SK-N-SH (cell line): ENCODE measurements at regions not wholly inside any gene's neighbourhood (a gene's known extent, or its start where the extent isn't known, plus 50 kb on each side); places are given as distances from the start of the nearest gene placed in this dataset.

Experiments
- CTCF ChIA-PET: fragments of 300-600, 350-600 bp; formaldehyde crosslinking; extraction: SDS; loops from one replicate; lab custom pipeline; 2021; lab: Yijun Ruan, JAX
- POLR2A ChIA-PET: fragments of 350-600 bp; sonication (Branson Sonifier 250); formaldehyde crosslinking; extraction: SDS; loops from one replicate; lab custom pipeline; 2020; ENCODE audit warnings: antibody characterized with exemption, inconsistent platforms; lab: Yijun Ruan, JAX
- DNase-seq: peaks from one replicate; pipeline ENCODE4 v3.0.0; 2012
- H2AFZ ChIP-seq: fragments of 200-600 bp; sonication (generic); 2 replicates; pipeline ENCODE4 v1.8.1; 2016; ENCODE audit warnings: antibody characterized with exemption, mild to moderate bottlenecking, low read depth
- H3F3A ChIP-seq: fragments of 200-600 bp; sonication (generic); replicated peaks from 2 replicates; pipeline ENCODE3; 2016; ENCODE audit warnings: antibody characterized with exemption, mild to moderate bottlenecking; ENCODE audit not compliant: insufficient read depth
- H3K27ac ChIP-seq, 2 experiments: fragments of 200-500 bp in 1 of 2; fragments of 200-600 bp in 1 of 2; sonication (Bioruptor generic) in 1 of 2; sonication (generic), shearing (Covaris generic) in 1 of 2; 2 replicates each; pipeline versions ENCODE4 v1.5.1 to v1.6.1; 2014 to 2016; ENCODE audit warnings: low read depth in 2 of 2, inconsistent platforms in 1 of 2, low read length in 1 of 2, mild to moderate bottlenecking in 1 of 2, mixed read lengths in 1 of 2
- H3K27me3 ChIP-seq: fragments of 200-600 bp; sonication (generic), shearing (Covaris generic); 2 replicates; pipeline ENCODE4 v1.6.1; 2016; ENCODE audit warnings: mixed run types; ENCODE audit not compliant: insufficient read depth
- H3K36me3 ChIP-seq, 2 experiments: fragments of 200-500 bp in 1 of 2; fragments of 200-600 bp in 1 of 2; sonication (Bioruptor generic) in 1 of 2; sonication (generic) in 1 of 2; replicated peaks in 1 of 2; 2 replicates each; pipeline versions ENCODE3 to v1.5.1; 2014 to 2016; ENCODE audit warnings: low read length in 1 of 2, mild to moderate bottlenecking in 1 of 2; ENCODE audit not compliant: insufficient read depth in 2 of 2, control insufficient read depth in 1 of 2
- H3K4me1 ChIP-seq, 2 experiments: fragments of 200-500 bp in 1 of 2; fragments of 200-600 bp in 1 of 2; sonication (Bioruptor generic) in 1 of 2; sonication (generic), shearing (Covaris generic) in 1 of 2; 2 replicates each; pipeline versions ENCODE4 v1.5.1 to v1.6.1; 2014 to 2016; ENCODE audit warnings: low read depth in 1 of 2, low read length in 1 of 2, mixed run types in 1 of 2; ENCODE audit not compliant: insufficient read depth in 2 of 2, control insufficient read depth in 1 of 2
- H3K4me2 ChIP-seq: fragments of 200-600 bp; sonication (generic), shearing (Covaris generic); 2 replicates; pipeline ENCODE4 v1.6.1; 2017; ENCODE audit warnings: mixed run types
- H3K4me3 ChIP-seq, 2 experiments: fragments of 200-500 bp in 1 of 2; fragments of 200-600 bp in 1 of 2; sonication (Bioruptor generic) in 1 of 2; sonication (generic), shearing (Covaris generic) in 1 of 2; 2 replicates each; pipeline versions ENCODE4 v1.5.1 to v1.8.1; 2014 to 2016; ENCODE audit warnings: low read depth in 2 of 2, inconsistent platforms in 1 of 2, low read length in 1 of 2, mild to moderate bottlenecking in 1 of 2, mixed read lengths in 1 of 2, moderate library complexity in 1 of 2
- H3K79me2 ChIP-seq: fragments of 200-600 bp; sonication (generic); 2 replicates; pipeline ENCODE4 v1.8.1; 2017; ENCODE audit warnings: mild to moderate bottlenecking; ENCODE audit not compliant: insufficient read depth
- H3K9ac ChIP-seq: fragments of 200-600 bp; sonication (generic); 2 replicates; pipeline ENCODE4 v1.6.1; 2017; ENCODE audit warnings: mixed run types
- H3K9me2 ChIP-seq: fragments of 200-600 bp; sonication (generic); 2 replicates; pipeline ENCODE4 v1.6.1; 2017; ENCODE audit warnings: mixed run types
- H3K9me3 ChIP-seq: fragments of 200-600 bp; sonication (generic); 2 replicates; pipeline ENCODE4 v1.6.1; 2017; ENCODE audit warnings: mixed run types, mild to moderate bottlenecking, moderate library complexity
- H4K20me1 ChIP-seq: fragments of 200-600 bp; sonication (generic); 2 replicates; pipeline ENCODE4 v1.6.1; 2017; ENCODE audit warnings: mild to moderate bottlenecking, mixed run types; ENCODE audit not compliant: insufficient read depth
- CHD2 ChIP-seq: fragments of 150-350 bp; IDR thresholded peaks from 2 replicates; pipeline ENCODE4 v1.6.1; 2018; ENCODE audit warnings: low read length; ENCODE audit not compliant: partially characterized antibody
- ELF1 ChIP-seq: IDR thresholded peaks from 2 replicates; pipeline ENCODE4 v1.4.0; 2012
- EP300 ChIP-seq, 2 experiments: IDR thresholded peaks; 2 replicates each; pipeline versions ENCODE4 v1.4.0 to v1.6.1; 2012; ENCODE audit warnings: borderline replicate concordance in 1 of 2, low read depth in 1 of 2, low read length in 1 of 2
- EZH2phosphoT487 ChIP-seq: fragments of 200-600 bp; sonication (generic); IDR thresholded peaks from 2 replicates; pipeline ENCODE4 v1.6.1; 2017; ENCODE audit warnings: low read depth, mixed run types, mild to moderate bottlenecking, antibody characterized with exemption, moderate library complexity, borderline replicate concordance
- GABPA ChIP-seq: IDR thresholded peaks from 2 replicates; pipeline ENCODE4 v1.4.0; 2012; ENCODE audit warnings: low read depth, mild to moderate bottlenecking
- GATA2 ChIP-seq: sonication (generic); formaldehyde crosslinking; IDR thresholded peaks from 2 replicates; pipeline ENCODE4 v1.5.0; 2020; ENCODE audit warnings: mild to moderate bottlenecking, missing genetic modification reagents
- MXI1 ChIP-seq: IDR thresholded peaks from 2 replicates; pipeline ENCODE4 v1.6.1; 2012; ENCODE audit warnings: mild to moderate bottlenecking, low read depth, low read length, improper control_type of control experiment
- NRF1 ChIP-seq: IDR thresholded peaks from 2 replicates; pipeline ENCODE4 v1.6.1; 2012; ENCODE audit warnings: low read depth, mild to moderate bottlenecking, low read length
- RAD21 ChIP-seq: IDR thresholded peaks from 2 replicates; pipeline ENCODE4 v1.6.1; 2012; ENCODE audit warnings: mild to moderate bottlenecking, low read length
- SIN3A ChIP-seq: IDR thresholded peaks from 2 replicates; pipeline ENCODE4 v1.6.1; 2012; ENCODE audit warnings: low read depth, mild to moderate bottlenecking, low read length, moderate library complexity, borderline replicate concordance
- SMC3 ChIP-seq: IDR thresholded peaks from 2 replicates; pipeline ENCODE4 v1.6.1; 2012; ENCODE audit warnings: low read depth, low read length, improper control_type of control experiment
- TEAD4 ChIP-seq: IDR thresholded peaks from 2 replicates; pipeline ENCODE4 v1.4.0; 2012; ENCODE audit warnings: mild to moderate bottlenecking, borderline replicate concordance; ENCODE audit not compliant: insufficient read depth
- WGBS: methylation state at CpG from one replicate; pipeline ENCODE4 v1.1.6; 2017; ENCODE audit warnings: low lambda C conversion rate; 5-methylcytosine and 5-hydroxymethylcytosine counted together
- TF ChIP-seq, protein P1 (sequence below): IDR thresholded peaks from 2 replicates; pipeline ENCODE4 v1.4.0; 2012; ENCODE audit warnings: low read depth, borderline replicate concordance
- TF ChIP-seq, protein P2 (sequence below): fragments of 200-600 bp; sonication (generic); IDR thresholded peaks from 2 replicates; pipeline ENCODE4 v1.6.1; 2017; ENCODE audit warnings: antibody characterized with exemption, mild to moderate bottlenecking, moderate library complexity
- TF ChIP-seq, protein P3 (sequence below): IDR thresholded peaks from 2 replicates; pipeline ENCODE4; 2012

DNA sequence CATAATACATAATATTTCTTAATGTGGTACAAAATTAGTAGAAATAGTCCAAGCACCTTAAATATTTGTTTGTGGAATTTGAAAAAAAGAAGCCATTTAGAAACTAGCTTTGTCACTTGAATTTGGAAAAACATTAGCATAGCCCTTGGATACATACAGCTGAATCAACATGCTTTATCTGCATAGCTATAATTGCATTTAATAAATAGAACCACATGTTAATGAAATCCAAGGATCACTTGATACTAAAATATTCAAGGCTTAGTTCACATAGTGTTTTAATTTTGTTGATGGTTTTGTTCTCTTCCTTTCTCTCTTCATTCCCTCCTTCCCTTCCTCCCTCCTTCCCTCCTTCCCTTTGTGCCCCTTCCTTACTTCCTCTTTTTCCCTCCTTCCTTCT lies 169.4 kb upstream of the NRXN1 start:
- ChIA-PET CTCF (interaction anchor here (1.1 kb wide), 1 partner anchor 57 kb away, joined by 5 read pairs; no protein-coding TSS in a partner anchor), POLR2A (no interaction called here)
- H3K9ac ChIP-seq: no peak overlapping the region
- no peaks in the 10 kb centered on the region for H3K9me2 ChIP-seq
- H3K27ac ChIP-seq: no peak overlapping the region
- H3K79me2 ChIP-seq: no peaks in the 10 kb centered on the region
- H3K36me3 ChIP-seq: no peaks in the 10 kb centered on the region
- no peaks in the 10 kb centered on the region for H4K20me1 ChIP-seq
- no peak overlapping the region for H3K4me3 ChIP-seq
- no peaks in the 10 kb centered on the region for H3K9me3 ChIP-seq
- H2AFZ ChIP-seq: no peak overlapping the region
- H3F3A ChIP-seq: no peaks in the 10 kb centered on the region
- no peak overlapping the region for H3K4me2 ChIP-seq
- TF ChIP-seq EP300 (IDR thresholded peaks at IDR 0.05; ENCODE audit: borderline replicate concordance in 1 of 2, low read depth in 1 of 2, low read length in 1 of 2) (peak in 1 of 2 experiments; percentile 12; a peak in 1 of 4 replicates), GATA2 (CRISPR knock-in tag) (peak; percentile 38; the same call in 1 of the 2 replicates), EZH2phosphoT487 (no peak), NRF1 (no peak)
- no peaks in the 10 kb centered on the region; a peak in 1 of 4 replicates for H3K4me1 ChIP-seq
- DNase-seq: peak; percentile 25
- no peaks in the 10 kb centered on the region for H3K27me3 ChIP-seq

DNA sequence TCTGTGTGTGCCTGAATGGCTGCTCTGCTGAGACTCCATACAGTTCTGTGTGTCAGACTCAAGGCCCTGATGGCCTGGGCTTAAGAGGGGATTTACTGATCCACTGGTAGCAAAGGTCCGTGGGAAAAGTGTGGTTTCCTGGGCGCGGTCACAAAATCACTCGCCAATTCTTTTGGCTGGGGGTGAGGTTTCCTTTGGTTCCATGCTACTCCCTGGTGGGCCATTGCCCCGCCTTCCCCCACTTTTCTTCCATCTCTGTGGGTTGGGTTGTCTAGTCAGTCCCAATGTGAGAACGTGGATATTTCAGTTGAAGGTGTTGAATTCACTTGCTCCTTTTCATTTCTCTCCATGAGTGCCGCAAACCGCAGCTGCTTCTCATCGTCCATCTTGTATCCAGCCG lies 162.7 kb upstream of the NRXN1 start:
- DNase-seq: no peak
- Histone ChIP-seq H3K9me3 (no peaks in the 10 kb centered on the region), H4K20me1 (no peaks in the 10 kb centered on the region), H3K36me3 (no peaks in the 10 kb centered on the region), H3K79me2 (no peaks in the 10 kb centered on the region), H3K9me2 (no peaks in the 10 kb centered on the region), H2AFZ (no peak overlapping the region), H3K4me1 (no peaks in the 10 kb centered on the region), H3K4me2 (no peak overlapping the region), H3F3A (no peaks in the 10 kb centered on the region), H3K27me3 (no peaks in the 10 kb centered on the region), H3K9ac (no peak overlapping the region), H3K4me3 (no peak overlapping the region), H3K27ac (no peak overlapping the region)
- ChIA-PET POLR2A (no interaction called here), CTCF (no interaction called here)
- 45% methylated on average over 8 of the region's 10 CpGs for WGBS
- TF ChIP-seq ELF1: no peak
- no peak for TF ChIP-seq TEAD4
- TF ChIP-seq MXI1: no peak
- TF ChIP-seq, protein P1, sequence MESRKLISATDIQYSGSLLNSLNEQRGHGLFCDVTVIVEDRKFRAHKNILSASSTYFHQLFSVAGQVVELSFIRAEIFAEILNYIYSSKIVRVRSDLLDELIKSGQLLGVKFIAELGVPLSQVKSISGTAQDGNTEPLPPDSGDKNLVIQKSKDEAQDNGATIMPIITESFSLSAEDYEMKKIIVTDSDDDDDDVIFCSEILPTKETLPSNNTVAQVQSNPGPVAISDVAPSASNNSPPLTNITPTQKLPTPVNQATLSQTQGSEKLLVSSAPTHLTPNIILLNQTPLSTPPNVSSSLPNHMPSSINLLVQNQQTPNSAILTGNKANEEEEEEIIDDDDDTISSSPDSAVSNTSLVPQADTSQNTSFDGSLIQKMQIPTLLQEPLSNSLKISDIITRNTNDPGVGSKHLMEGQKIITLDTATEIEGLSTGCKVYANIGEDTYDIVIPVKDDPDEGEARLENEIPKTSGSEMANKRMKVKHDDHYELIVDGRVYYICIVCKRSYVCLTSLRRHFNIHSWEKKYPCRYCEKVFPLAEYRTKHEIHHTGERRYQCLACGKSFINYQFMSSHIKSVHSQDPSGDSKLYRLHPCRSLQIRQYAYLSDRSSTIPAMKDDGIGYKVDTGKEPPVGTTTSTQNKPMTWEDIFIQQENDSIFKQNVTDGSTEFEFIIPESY: no peak
- no peak for TF ChIP-seq EZH2phosphoT487
- TF ChIP-seq, protein P2, sequence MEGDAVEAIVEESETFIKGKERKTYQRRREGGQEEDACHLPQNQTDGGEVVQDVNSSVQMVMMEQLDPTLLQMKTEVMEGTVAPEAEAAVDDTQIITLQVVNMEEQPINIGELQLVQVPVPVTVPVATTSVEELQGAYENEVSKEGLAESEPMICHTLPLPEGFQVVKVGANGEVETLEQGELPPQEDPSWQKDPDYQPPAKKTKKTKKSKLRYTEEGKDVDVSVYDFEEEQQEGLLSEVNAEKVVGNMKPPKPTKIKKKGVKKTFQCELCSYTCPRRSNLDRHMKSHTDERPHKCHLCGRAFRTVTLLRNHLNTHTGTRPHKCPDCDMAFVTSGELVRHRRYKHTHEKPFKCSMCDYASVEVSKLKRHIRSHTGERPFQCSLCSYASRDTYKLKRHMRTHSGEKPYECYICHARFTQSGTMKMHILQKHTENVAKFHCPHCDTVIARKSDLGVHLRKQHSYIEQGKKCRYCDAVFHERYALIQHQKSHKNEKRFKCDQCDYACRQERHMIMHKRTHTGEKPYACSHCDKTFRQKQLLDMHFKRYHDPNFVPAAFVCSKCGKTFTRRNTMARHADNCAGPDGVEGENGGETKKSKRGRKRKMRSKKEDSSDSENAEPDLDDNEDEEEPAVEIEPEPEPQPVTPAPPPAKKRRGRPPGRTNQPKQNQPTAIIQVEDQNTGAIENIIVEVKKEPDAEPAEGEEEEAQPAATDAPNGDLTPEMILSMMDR: no peak
- no peak for TF ChIP-seq GABPA
- TF ChIP-seq NRF1: no peak
- TF ChIP-seq SIN3A: no peak
- no peak for TF ChIP-seq RAD21
- no peak for TF ChIP-seq CHD2
- TF ChIP-seq, protein P3, sequence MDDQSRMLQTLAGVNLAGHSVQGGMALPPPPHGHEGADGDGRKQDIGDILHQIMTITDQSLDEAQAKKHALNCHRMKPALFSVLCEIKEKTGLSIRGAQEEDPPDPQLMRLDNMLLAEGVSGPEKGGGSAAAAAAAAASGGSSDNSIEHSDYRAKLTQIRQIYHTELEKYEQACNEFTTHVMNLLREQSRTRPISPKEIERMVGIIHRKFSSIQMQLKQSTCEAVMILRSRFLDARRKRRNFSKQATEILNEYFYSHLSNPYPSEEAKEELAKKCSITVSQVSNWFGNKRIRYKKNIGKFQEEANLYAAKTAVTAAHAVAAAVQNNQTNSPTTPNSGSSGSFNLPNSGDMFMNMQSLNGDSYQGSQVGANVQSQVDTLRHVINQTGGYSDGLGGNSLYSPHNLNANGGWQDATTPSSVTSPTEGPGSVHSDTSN: no peak
- no peak for TF ChIP-seq SMC3
- no peak for TF ChIP-seq GATA2 (CRISPR knock-in tag)
